Colonic mucosa (tissue), 4 donors: ENCODE measurements at regions not wholly inside any gene's neighbourhood (a gene's known extent, or its start where the extent isn't known, plus 50 kb on each side); places are given as distances from the start of the nearest gene placed in this dataset.
"Not testable (repeated sequence)": the region's sequence is repeated elsewhere in the genome, so short reads cannot be mapped to it uniquely, and the experiment has no call there.

Source experiments
- DNase-seq: peaks from one replicate; pipeline ENCODE4 v3.0.0-alpha.2; 2020
- H3K27ac ChIP-seq: fragments of 200-600 bp; one replicate; pipeline ENCODE4 v1.8.0; 2021
- H3K27me3 ChIP-seq: fragments of 200-600 bp; one replicate; pipeline ENCODE4 v1.8.0; 2021
- H3K36me3 ChIP-seq: fragments of 200-600 bp; one replicate; pipeline ENCODE4 v1.8.0; 2021
- H3K4me1 ChIP-seq: fragments of 200-600 bp; one replicate; pipeline ENCODE4 v1.8.0; 2021; ENCODE audit warnings: mild to moderate bottlenecking
- H3K4me3 ChIP-seq: fragments of 200-600 bp; one replicate; pipeline ENCODE4 v1.8.0; 2021
- H3K9ac ChIP-seq, 2 donors: one replicate each; pipeline ENCODE4 v1.7.0; 2013; ENCODE audit warnings: control low read depth in 2 of 2, low read depth in 2 of 2, low read length in 2 of 2
- H3K9me3 ChIP-seq: fragments of 200-600 bp; one replicate; pipeline ENCODE4 v1.8.0; 2021
- CTCF ChIP-seq: fragments of 200-600 bp; IDR thresholded peaks from one replicate; pipeline ENCODE4 v1.8.0; 2022; ENCODE audit warnings: antibody characterized with exemption, mild to moderate bottlenecking
- intact Hi-C: fragments of 100-400 bp; cut with DNase I; formaldehyde crosslinking; loops from one replicate; pipeline ENCODE4 v1.14.1; 2022
- donor health status: healthy.
- donor health status: DM: no; HTN: no; CAD: no.
- donor health status: DM: no; HTN: no; CAD: no.

DNA sequence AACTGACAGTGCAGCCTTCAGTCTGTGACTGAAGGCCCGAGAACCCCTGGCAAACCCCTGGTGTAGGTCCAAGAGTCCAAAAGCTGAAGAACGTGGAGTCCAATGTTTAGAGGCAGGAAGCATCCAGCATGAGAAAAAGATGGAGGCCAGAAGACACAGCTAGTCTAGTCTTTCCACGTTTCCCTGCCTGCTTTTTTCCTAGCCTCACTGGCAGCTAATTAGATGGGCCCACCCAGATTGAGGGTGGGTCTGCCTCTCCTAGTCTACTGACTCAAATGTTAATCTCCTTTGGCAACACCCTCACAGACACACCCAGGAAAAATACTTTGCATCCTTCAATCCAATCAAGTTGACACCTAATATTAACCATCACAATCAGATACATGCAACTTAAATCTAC lies 87.8 kb downstream of the TENT5D start:
- H3K9ac ChIP-seq, H3K27me3 ChIP-seq, H3K4me3 ChIP-seq, intact Hi-C loops, H3K36me3 ChIP-seq, H3K27ac ChIP-seq, H3K4me1 ChIP-seq, H3K9me3 ChIP-seq, DNase-seq: not testable (repeated sequence)

DNA sequence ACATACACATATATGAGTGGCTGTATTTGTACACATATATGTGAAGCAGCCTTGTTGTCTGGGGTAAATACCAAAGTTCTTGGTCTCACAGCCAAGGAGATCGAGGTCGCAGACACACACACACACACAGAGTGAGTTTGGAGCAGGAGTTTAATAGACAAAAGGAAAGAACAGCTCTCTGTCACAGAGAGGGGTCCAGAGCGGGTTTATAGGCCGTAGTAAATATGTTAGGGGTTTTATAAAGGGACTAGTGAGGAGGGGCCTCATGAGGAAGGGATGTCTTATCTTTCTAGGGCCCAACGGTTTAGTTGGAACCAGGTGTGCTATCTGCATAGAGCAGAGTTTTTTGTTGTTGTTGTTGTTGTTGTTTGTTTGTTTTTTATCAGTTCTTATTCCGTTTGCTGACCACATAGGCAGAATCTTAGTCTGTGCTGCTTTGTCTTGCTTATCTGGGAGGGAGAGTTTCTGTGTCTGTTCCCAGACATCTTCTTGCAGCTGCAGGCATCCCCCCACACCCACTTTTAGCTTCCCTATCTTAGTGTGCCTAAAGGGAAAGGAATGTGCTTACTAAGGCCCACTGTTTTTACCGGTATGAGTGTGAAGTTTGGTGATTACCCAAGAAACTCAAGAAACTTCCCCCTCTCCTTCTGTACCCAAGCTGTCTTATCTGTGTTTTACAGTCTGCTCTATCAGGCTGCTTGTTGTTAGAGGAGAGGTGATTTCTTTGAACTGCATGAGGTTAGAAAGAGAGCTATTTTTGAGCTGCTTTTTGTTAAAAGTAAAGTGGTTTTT lies 91.9 kb downstream of the TENT5D start:
- DNase-seq: no peak
- H3K27me3 ChIP-seq: no peaks in the 10 kb centered on the region

DNA sequence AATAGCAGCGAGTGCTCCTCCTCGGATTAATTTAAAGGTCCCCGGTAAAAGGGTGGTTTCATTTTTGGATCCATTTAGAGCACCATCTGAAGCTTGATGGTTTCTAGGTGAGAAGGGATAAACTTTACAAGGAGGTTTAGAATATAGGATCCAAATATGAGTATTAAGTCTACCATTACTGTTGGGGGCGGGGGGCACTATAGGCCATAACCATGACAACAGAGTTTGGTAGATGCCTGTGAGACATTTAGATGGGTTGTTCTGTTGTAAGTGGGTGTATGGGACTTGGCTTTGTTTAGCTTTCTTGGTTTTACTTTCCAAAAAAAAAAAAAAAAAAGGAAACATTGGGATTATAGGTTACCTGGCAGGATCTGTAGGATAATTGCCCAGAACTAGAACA lies 92.7 kb downstream of the TENT5D start:
- no peak overlapping the region for H3K4me3 ChIP-seq
- H3K27me3 ChIP-seq: no peaks in the 10 kb centered on the region
- no peaks in the 10 kb centered on the region for H3K9me3 ChIP-seq
- no peak for DNase-seq
- H3K4me1 ChIP-seq: no peaks in the 10 kb centered on the region
- H3K9ac ChIP-seq: no peak overlapping the region
- TF ChIP-seq CTCF: no peak
- no peaks in the 10 kb centered on the region for H3K36me3 ChIP-seq
- H3K27ac ChIP-seq: no peak overlapping the region
- intact Hi-C loops: no loop called here

More for the DNA sequence above, 91.9 kb downstream of the TENT5D start:
- intact Hi-C loops: no loop called here
- H3K4me3 ChIP-seq: no peak overlapping the region
- no peaks in the 10 kb centered on the region for H3K36me3 ChIP-seq
- H3K9ac ChIP-seq: no peak overlapping the region
- TF ChIP-seq CTCF: no peak
- no peaks in the 10 kb centered on the region for H3K4me1 ChIP-seq
- no peaks in the 10 kb centered on the region for H3K9me3 ChIP-seq
- no peak overlapping the region for H3K27ac ChIP-seq

- Histone ChIP-seq H3K9me3 (no peaks in the 10 kb centered on the region), H3K4me1 (no peaks in the 10 kb centered on the region), H3K36me3 (no peaks in the 10 kb centered on the region), H3K9ac (no peak overlapping the region), H3K27me3 (no peaks in the 10 kb centered on the region), H3K4me3 (no peak overlapping the region), H3K27ac (no peak overlapping the region)
- intact Hi-C loops: no loop called here
- TF ChIP-seq CTCF: no peak
- no peak for DNase-seq
Observed at GRCh38 chrX:80513625-80514024, 93.4 kb downstream of the TENT5D start.

DNA sequence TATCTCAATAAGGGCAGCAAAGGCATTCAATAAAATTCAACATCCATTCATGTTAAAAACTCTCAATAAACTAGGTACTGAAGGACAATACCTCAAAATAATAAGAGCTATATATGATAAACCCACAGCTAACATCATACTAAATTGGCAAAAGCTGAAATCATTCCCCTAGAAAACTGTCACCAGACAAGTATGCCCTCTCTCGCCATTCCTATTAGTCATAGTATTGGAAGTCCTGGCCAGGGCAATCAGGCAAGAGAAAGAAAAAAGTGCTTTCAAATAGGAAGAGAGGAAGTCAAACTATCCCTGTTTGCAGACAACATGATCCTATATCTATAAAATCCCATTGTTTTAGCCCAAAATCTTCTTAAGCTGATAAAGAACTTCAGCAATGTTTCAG lies 116.8 kb downstream of the TENT5D start:
- Histone ChIP-seq H3K9me3 (no peaks in the 10 kb centered on the region), H3K36me3 (no peaks in the 10 kb centered on the region), H3K27me3 (no peaks in the 10 kb centered on the region), H3K27ac (no peak overlapping the region), H3K4me3 (no peak overlapping the region), H3K4me1 (no peaks in the 10 kb centered on the region), H3K9ac (no peak overlapping the region)
- no peak for TF ChIP-seq CTCF
- intact Hi-C loops: no loop called here
- no peak for DNase-seq

- H3K9ac ChIP-seq: no peak overlapping the region
- intact Hi-C loops: no loop called here
- H3K4me3 ChIP-seq: no peak overlapping the region
- H3K4me1 ChIP-seq: no peaks in the 10 kb centered on the region
- no peak for TF ChIP-seq CTCF
- DNase-seq: no peak
- H3K27me3 ChIP-seq: no peaks in the 10 kb centered on the region
- H3K36me3 ChIP-seq: no peaks in the 10 kb centered on the region
- no peaks in the 10 kb centered on the region for H3K9me3 ChIP-seq
- H3K27ac ChIP-seq: no peak overlapping the region
Observed at GRCh38 chrX:80550722-80551121, 130.5 kb downstream of the TENT5D start.
